SK-N-SH (cell line): ENCODE measurements at regions not wholly inside any gene's neighbourhood (a gene's known extent, or its start where the extent isn't known, plus 50 kb on each side); places are given as distances from the start of the nearest gene placed in this dataset.
A peak's percentile ranks its signal among the peaks of the same experiment; 100 is the strongest.

ENCODE experiments used
- CTCF ChIA-PET: fragments of 300-600, 350-600 bp; formaldehyde crosslinking; extraction: SDS; loops from one replicate; lab custom pipeline; 2021; lab: Yijun Ruan, JAX
- POLR2A ChIA-PET: fragments of 350-600 bp; sonication (Branson Sonifier 250); formaldehyde crosslinking; extraction: SDS; loops from one replicate; lab custom pipeline; 2020; ENCODE audit warnings: antibody characterized with exemption, inconsistent platforms; lab: Yijun Ruan, JAX
- DNase-seq: peaks from one replicate; pipeline ENCODE4 v3.0.0; 2012
- H2AFZ ChIP-seq: fragments of 200-600 bp; sonication (generic); 2 replicates; pipeline ENCODE4 v1.8.1; 2016; ENCODE audit warnings: antibody characterized with exemption, mild to moderate bottlenecking, low read depth
- H3F3A ChIP-seq: fragments of 200-600 bp; sonication (generic); replicated peaks from 2 replicates; pipeline ENCODE3; 2016; ENCODE audit warnings: antibody characterized with exemption, mild to moderate bottlenecking; ENCODE audit not compliant: insufficient read depth
- H3K27ac ChIP-seq, 2 experiments: fragments of 200-500 bp in 1 of 2; fragments of 200-600 bp in 1 of 2; sonication (Bioruptor generic) in 1 of 2; sonication (generic), shearing (Covaris generic) in 1 of 2; 2 replicates each; pipeline versions ENCODE4 v1.5.1 to v1.6.1; 2014 to 2016; ENCODE audit warnings: low read depth in 2 of 2, inconsistent platforms in 1 of 2, low read length in 1 of 2, mild to moderate bottlenecking in 1 of 2, mixed read lengths in 1 of 2
- H3K27me3 ChIP-seq: fragments of 200-600 bp; sonication (generic), shearing (Covaris generic); 2 replicates; pipeline ENCODE4 v1.6.1; 2016; ENCODE audit warnings: mixed run types; ENCODE audit not compliant: insufficient read depth
- H3K36me3 ChIP-seq, 2 experiments: fragments of 200-500 bp in 1 of 2; fragments of 200-600 bp in 1 of 2; sonication (Bioruptor generic) in 1 of 2; sonication (generic) in 1 of 2; replicated peaks in 1 of 2; 2 replicates each; pipeline versions ENCODE3 to v1.5.1; 2014 to 2016; ENCODE audit warnings: low read length in 1 of 2, mild to moderate bottlenecking in 1 of 2; ENCODE audit not compliant: insufficient read depth in 2 of 2, control insufficient read depth in 1 of 2
- H3K4me1 ChIP-seq, 2 experiments: fragments of 200-500 bp in 1 of 2; fragments of 200-600 bp in 1 of 2; sonication (Bioruptor generic) in 1 of 2; sonication (generic), shearing (Covaris generic) in 1 of 2; 2 replicates each; pipeline versions ENCODE4 v1.5.1 to v1.6.1; 2014 to 2016; ENCODE audit warnings: low read depth in 1 of 2, low read length in 1 of 2, mixed run types in 1 of 2; ENCODE audit not compliant: insufficient read depth in 2 of 2, control insufficient read depth in 1 of 2
- H3K4me2 ChIP-seq: fragments of 200-600 bp; sonication (generic), shearing (Covaris generic); 2 replicates; pipeline ENCODE4 v1.6.1; 2017; ENCODE audit warnings: mixed run types
- H3K4me3 ChIP-seq, 2 experiments: fragments of 200-500 bp in 1 of 2; fragments of 200-600 bp in 1 of 2; sonication (Bioruptor generic) in 1 of 2; sonication (generic), shearing (Covaris generic) in 1 of 2; 2 replicates each; pipeline versions ENCODE4 v1.5.1 to v1.8.1; 2014 to 2016; ENCODE audit warnings: low read depth in 2 of 2, inconsistent platforms in 1 of 2, low read length in 1 of 2, mild to moderate bottlenecking in 1 of 2, mixed read lengths in 1 of 2, moderate library complexity in 1 of 2
- H3K79me2 ChIP-seq: fragments of 200-600 bp; sonication (generic); 2 replicates; pipeline ENCODE4 v1.8.1; 2017; ENCODE audit warnings: mild to moderate bottlenecking; ENCODE audit not compliant: insufficient read depth
- H3K9ac ChIP-seq: fragments of 200-600 bp; sonication (generic); 2 replicates; pipeline ENCODE4 v1.6.1; 2017; ENCODE audit warnings: mixed run types
- H3K9me2 ChIP-seq: fragments of 200-600 bp; sonication (generic); 2 replicates; pipeline ENCODE4 v1.6.1; 2017; ENCODE audit warnings: mixed run types
- H3K9me3 ChIP-seq: fragments of 200-600 bp; sonication (generic); 2 replicates; pipeline ENCODE4 v1.6.1; 2017; ENCODE audit warnings: mixed run types, mild to moderate bottlenecking, moderate library complexity
- H4K20me1 ChIP-seq: fragments of 200-600 bp; sonication (generic); 2 replicates; pipeline ENCODE4 v1.6.1; 2017; ENCODE audit warnings: mild to moderate bottlenecking, mixed run types; ENCODE audit not compliant: insufficient read depth
- ELF1 ChIP-seq: IDR thresholded peaks from 2 replicates; pipeline ENCODE4 v1.4.0; 2012
- EP300 ChIP-seq, 2 experiments: IDR thresholded peaks; 2 replicates each; pipeline versions ENCODE4 v1.4.0 to v1.6.1; 2012; ENCODE audit warnings: borderline replicate concordance in 1 of 2, low read depth in 1 of 2, low read length in 1 of 2
- EZH2phosphoT487 ChIP-seq: fragments of 200-600 bp; sonication (generic); IDR thresholded peaks from 2 replicates; pipeline ENCODE4 v1.6.1; 2017; ENCODE audit warnings: low read depth, mixed run types, mild to moderate bottlenecking, antibody characterized with exemption, moderate library complexity, borderline replicate concordance
- FOXJ3 ChIP-seq: sonication (generic); formaldehyde crosslinking; IDR thresholded peaks from 2 replicates; pipeline ENCODE4 v1.5.1; 2020; ENCODE audit warnings: mild to moderate bottlenecking, missing genetic modification reagents
- MEF2A ChIP-seq: IDR thresholded peaks from 2 replicates; pipeline ENCODE4 v1.4.0; 2012; ENCODE audit warnings: low read depth, borderline replicate concordance
- MXI1 ChIP-seq: IDR thresholded peaks from 2 replicates; pipeline ENCODE4 v1.6.1; 2012; ENCODE audit warnings: mild to moderate bottlenecking, low read depth, low read length, improper control_type of control experiment
- NFIC ChIP-seq: IDR thresholded peaks from 2 replicates; pipeline ENCODE4 v1.4.0; 2012; ENCODE audit warnings: borderline replicate concordance
- RAD21 ChIP-seq: IDR thresholded peaks from 2 replicates; pipeline ENCODE4 v1.6.1; 2012; ENCODE audit warnings: mild to moderate bottlenecking, low read length
- RFX5 ChIP-seq: IDR thresholded peaks from 2 replicates; pipeline ENCODE4 v1.6.1; 2012; ENCODE audit warnings: mild to moderate bottlenecking, improper control_type of control experiment, low read length
- SIN3A ChIP-seq: IDR thresholded peaks from 2 replicates; pipeline ENCODE4 v1.6.1; 2012; ENCODE audit warnings: low read depth, mild to moderate bottlenecking, low read length, moderate library complexity, borderline replicate concordance
- SMC3 ChIP-seq: IDR thresholded peaks from 2 replicates; pipeline ENCODE4 v1.6.1; 2012; ENCODE audit warnings: low read depth, low read length, improper control_type of control experiment
- TAF1 ChIP-seq: IDR thresholded peaks from 2 replicates; pipeline ENCODE4 v1.6.1; 2012; ENCODE audit warnings: low read depth, mild to moderate bottlenecking, low read length, moderate library complexity, borderline replicate concordance
- YY1 ChIP-seq: IDR thresholded peaks from 2 replicates; pipeline ENCODE4 v1.4.0; 2012; ENCODE audit warnings: low read depth, mild to moderate bottlenecking
- WGBS: methylation state at CpG from one replicate; pipeline ENCODE4 v1.1.6; 2017; ENCODE audit warnings: low lambda C conversion rate; 5-methylcytosine and 5-hydroxymethylcytosine counted together
- TF ChIP-seq, protein P1 (sequence below): fragments of 200-600 bp; sonication (generic); IDR thresholded peaks from 2 replicates; pipeline ENCODE4 v1.6.1; 2017; ENCODE audit warnings: antibody characterized with exemption, mild to moderate bottlenecking, moderate library complexity
- TF ChIP-seq, protein P2 (sequence below): IDR thresholded peaks from 2 replicates; pipeline ENCODE4 v1.6.1; 2012; ENCODE audit warnings: mild to moderate bottlenecking, low read depth, low read length, moderate library complexity

DNA sequence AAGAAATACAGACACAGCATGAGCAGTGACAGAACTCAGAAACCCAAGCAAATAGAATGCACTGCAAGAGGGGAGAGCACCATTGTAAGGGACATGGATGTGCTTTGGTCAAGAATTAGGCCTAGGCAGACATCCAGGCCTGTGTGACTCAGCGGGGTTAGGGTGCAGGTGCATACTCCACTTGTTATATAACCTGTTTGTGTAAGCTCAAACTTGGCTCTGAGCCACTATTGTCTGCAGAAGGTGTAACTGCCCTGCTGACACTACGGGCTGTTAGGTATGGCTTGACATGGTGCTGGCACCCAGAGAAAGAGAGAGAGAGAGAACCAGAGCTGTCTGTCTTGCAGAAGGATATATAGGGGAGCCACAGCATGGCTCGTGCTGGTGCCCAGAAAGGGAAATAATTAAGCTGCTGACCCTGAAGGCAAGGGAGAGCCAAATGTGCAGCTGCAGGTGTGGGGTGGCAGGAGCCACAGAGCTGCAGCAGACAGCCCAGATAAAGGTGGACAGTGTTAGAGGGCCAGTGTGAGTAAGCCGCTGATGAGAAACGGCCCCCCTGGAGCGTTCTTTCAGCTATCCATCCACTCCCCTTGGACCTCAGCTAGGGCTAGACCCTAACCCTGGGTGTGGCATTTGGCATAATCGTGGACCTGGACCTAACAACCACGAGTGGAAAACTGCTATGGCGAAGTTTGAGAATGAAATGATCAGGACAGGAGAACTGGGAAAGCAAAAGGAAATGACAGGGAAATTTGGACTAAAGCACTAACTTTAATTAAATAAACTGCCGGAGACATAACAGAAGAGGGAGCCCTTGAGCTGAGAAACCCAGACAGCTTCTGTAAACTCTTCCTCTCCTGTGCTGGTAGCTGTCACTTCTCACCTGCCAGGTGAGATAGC, 253.0 kb upstream of the CCDC179 start:
- H3K9me3 ChIP-seq, result no peaks in the 10 kb centered on the region
- no peaks in the 10 kb centered on the region for H3K9me2 ChIP-seq
- H3F3A ChIP-seq, result no peaks in the 10 kb centered on the region
- peak; percentile 46 for DNase-seq
- 33% methylated on average over 10 of the region's 10 CpGs for WGBS
- no peak overlapping the region for H3K27ac ChIP-seq
- TF ChIP-seq, protein P1, sequence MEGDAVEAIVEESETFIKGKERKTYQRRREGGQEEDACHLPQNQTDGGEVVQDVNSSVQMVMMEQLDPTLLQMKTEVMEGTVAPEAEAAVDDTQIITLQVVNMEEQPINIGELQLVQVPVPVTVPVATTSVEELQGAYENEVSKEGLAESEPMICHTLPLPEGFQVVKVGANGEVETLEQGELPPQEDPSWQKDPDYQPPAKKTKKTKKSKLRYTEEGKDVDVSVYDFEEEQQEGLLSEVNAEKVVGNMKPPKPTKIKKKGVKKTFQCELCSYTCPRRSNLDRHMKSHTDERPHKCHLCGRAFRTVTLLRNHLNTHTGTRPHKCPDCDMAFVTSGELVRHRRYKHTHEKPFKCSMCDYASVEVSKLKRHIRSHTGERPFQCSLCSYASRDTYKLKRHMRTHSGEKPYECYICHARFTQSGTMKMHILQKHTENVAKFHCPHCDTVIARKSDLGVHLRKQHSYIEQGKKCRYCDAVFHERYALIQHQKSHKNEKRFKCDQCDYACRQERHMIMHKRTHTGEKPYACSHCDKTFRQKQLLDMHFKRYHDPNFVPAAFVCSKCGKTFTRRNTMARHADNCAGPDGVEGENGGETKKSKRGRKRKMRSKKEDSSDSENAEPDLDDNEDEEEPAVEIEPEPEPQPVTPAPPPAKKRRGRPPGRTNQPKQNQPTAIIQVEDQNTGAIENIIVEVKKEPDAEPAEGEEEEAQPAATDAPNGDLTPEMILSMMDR, result peak; percentile 84
- TF ChIP-seq MEF2A (no peak), RAD21 (peak; percentile 89), EZH2phosphoT487 (no peak), NFIC (peak; percentile 16; the same call in 1 of the 2 replicates), TAF1 (no peak), FOXJ3 (no peak), SIN3A (no peak), SMC3 (peak; percentile 69), ELF1 (no peak), EP300 (IDR thresholded peaks at IDR 0.05; ENCODE audit: borderline replicate concordance in 1 of 2, low read depth in 1 of 2, low read length in 1 of 2) (0 out of 4 replicates have a peak, but pooled peaks of 1 of the 2 experiments have one; percentile 14), MXI1 (no peak), YY1 (no peak), RFX5 (no peak)
- TF ChIP-seq, protein P2, sequence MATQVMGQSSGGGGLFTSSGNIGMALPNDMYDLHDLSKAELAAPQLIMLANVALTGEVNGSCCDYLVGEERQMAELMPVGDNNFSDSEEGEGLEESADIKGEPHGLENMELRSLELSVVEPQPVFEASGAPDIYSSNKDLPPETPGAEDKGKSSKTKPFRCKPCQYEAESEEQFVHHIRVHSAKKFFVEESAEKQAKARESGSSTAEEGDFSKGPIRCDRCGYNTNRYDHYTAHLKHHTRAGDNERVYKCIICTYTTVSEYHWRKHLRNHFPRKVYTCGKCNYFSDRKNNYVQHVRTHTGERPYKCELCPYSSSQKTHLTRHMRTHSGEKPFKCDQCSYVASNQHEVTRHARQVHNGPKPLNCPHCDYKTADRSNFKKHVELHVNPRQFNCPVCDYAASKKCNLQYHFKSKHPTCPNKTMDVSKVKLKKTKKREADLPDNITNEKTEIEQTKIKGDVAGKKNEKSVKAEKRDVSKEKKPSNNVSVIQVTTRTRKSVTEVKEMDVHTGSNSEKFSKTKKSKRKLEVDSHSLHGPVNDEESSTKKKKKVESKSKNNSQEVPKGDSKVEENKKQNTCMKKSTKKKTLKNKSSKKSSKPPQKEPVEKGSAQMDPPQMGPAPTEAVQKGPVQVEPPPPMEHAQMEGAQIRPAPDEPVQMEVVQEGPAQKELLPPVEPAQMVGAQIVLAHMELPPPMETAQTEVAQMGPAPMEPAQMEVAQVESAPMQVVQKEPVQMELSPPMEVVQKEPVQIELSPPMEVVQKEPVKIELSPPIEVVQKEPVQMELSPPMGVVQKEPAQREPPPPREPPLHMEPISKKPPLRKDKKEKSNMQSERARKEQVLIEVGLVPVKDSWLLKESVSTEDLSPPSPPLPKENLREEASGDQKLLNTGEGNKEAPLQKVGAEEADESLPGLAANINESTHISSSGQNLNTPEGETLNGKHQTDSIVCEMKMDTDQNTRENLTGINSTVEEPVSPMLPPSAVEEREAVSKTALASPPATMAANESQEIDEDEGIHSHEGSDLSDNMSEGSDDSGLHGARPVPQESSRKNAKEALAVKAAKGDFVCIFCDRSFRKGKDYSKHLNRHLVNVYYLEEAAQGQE, result no peak
- H3K36me3 ChIP-seq, result no peaks in the 10 kb centered on the region
- H2AFZ ChIP-seq, result no peak overlapping the region
- no peaks in the 10 kb centered on the region for H4K20me1 ChIP-seq
- no peaks in the 10 kb centered on the region for H3K27me3 ChIP-seq
- H3K9ac ChIP-seq, result no peak overlapping the region
- peaks cover 4% of the 10 kb centered on the region in 2 experiments; a peak in 2 of 4 replicates for H3K4me1 ChIP-seq
- CTCF ChIA-PET, result interaction anchor here (0.6 to 4.6 kb wide), 26 partner anchors 10 to 1574 kb away, joined by 3 to 26 read pairs (median 3); no protein-coding TSS in a partner anchor
- POLR2A ChIA-PET, result interaction anchor here (0.7 kb wide), 1 partner anchor 93 kb away, joined by 3 read pairs; no protein-coding TSS in a partner anchor
- H3K79me2 ChIP-seq, result no peaks in the 10 kb centered on the region
- H3K4me2 ChIP-seq, result no peak overlapping the region
- H3K4me3 ChIP-seq, result no peak overlapping the region; a peak in 1 of 4 replicates
